ENCODE measurements at regions not wholly inside any gene's neighbourhood (a gene's known extent, or its start where the extent isn't known, plus 50 kb on each side); places are given as distances from the start of the nearest gene placed in this dataset.

DNA sequence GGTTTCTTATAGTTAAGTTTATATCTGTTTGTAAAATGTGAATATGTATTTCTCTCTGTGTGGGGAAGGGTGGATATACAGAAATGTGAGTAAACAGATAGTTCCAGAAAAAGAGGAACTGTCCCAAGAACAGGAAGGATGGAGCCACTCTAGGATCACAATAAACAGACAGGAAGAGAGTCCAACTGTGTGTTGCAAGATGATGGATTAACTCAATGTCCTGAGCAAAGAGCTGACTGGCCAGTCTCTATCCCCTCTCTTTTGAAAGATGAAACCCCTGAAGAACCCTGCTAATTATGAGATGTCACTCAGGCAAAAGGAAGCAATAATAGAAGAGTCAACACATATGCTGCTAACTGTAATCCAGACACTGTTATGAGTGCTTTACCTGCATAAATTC lies 202.7 kb downstream of the SEMA6A start:
- peak overlapping the region in 1 of 2 donors; percentile 55 for H3K27ac ChIP-seq (ENCODE audit: low read depth in 1 of 2, low read length in 2 of 2)
- H3K4me3 ChIP-seq (ENCODE audit: low read depth in 1 of 3, low read length in 3 of 3): no peak overlapping the region
- DNase-seq (ENCODE audit: low spot score): no peak
- no peaks in the 10 kb centered on the region for H3K36me3 ChIP-seq (ENCODE audit: control insufficient read depth in 4 of 4, insufficient read depth in 3 of 4, low read depth in 1 of 4, low read length in 3 of 4)
- TF ChIP-seq RAD21 (IDR thresholded peaks at IDR 0.05) (peak; percentile 15 to 34), NR2F2 (IDR thresholded peaks at IDR 0.05) (peak; percentile 46), TAF1 (conservative IDR thresholded peaks at IDR 0.05) (no peak), YY1 (IDR thresholded peaks at IDR 0.05) (no peak), FOXA2 (IDR thresholded peaks at IDR 0.05) (no peak)
- H3K9ac ChIP-seq (ENCODE audit: low read depth in 1 of 2, low read length in 2 of 2): no peak overlapping the region
- peaks cover 0 to 11% (median 5%) of the 10 kb centered on the region in 4 donors for H3K4me1 ChIP-seq (ENCODE audit: control insufficient read depth in 4 of 4, insufficient read depth in 4 of 4, low read length in 3 of 4)
- H3K27me3 ChIP-seq (ENCODE audit: control insufficient read depth in 4 of 4, insufficient read depth in 4 of 4, low read length in 3 of 4): no peaks in the 10 kb centered on the region
- H3K9me3 ChIP-seq (ENCODE audit: control insufficient read depth in 4 of 4, low read length in 3 of 4): no peaks in the 10 kb centered on the region

DNA sequence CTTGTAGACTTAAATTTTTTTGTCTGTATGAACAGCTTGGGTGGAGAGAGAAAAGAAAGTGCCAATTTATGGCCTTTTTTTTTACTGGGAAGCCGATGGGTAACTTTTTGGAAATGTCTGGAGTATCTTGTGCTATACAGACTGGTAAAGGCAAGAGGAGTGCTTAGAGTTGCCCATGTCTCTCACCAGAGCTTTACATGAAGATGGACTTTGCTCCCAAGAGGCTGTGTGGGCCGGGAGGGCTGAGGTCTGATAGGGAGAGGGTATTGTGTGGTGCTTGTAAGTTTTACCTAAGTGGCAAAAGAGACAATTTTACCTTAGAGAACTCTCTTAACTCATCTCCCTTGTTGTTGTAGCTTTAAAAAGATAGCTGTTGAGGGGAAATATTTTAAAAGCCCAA lies 203.2 kb downstream of the SEMA6A start:
- Histone ChIP-seq H3K27ac (ENCODE audit: low read depth in 1 of 2, low read length in 2 of 2) (peak overlapping the region; percentile 26 to 55), H3K9ac (ENCODE audit: low read depth in 1 of 2, low read length in 2 of 2) (no peak overlapping the region)

DNA sequence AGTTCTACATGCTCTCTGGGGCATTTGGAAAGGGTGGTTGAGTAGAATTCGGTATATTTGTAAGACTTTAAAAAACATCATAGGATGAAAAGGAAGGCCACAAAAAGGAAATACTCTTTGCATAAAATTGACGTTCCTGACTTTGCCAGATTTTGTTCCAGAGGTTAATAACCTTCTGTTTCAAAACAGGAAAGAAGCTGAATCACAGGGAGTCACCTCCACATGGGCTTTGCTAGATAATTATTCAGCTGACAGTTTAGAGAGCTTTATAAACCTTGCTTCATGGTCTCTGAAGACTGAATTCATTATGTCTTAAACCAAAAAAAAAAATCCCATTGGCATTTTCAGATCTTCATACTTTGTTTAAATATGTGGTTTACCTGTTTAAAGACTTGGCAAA lies 203.7 kb downstream of the SEMA6A start:
- TF ChIP-seq, protein P1, sequence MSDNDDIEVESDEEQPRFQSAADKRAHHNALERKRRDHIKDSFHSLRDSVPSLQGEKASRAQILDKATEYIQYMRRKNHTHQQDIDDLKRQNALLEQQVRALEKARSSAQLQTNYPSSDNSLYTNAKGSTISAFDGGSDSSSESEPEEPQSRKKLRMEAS (IDR thresholded peaks at IDR 0.05): peak; percentile 64
- TF ChIP-seq, protein P2, sequence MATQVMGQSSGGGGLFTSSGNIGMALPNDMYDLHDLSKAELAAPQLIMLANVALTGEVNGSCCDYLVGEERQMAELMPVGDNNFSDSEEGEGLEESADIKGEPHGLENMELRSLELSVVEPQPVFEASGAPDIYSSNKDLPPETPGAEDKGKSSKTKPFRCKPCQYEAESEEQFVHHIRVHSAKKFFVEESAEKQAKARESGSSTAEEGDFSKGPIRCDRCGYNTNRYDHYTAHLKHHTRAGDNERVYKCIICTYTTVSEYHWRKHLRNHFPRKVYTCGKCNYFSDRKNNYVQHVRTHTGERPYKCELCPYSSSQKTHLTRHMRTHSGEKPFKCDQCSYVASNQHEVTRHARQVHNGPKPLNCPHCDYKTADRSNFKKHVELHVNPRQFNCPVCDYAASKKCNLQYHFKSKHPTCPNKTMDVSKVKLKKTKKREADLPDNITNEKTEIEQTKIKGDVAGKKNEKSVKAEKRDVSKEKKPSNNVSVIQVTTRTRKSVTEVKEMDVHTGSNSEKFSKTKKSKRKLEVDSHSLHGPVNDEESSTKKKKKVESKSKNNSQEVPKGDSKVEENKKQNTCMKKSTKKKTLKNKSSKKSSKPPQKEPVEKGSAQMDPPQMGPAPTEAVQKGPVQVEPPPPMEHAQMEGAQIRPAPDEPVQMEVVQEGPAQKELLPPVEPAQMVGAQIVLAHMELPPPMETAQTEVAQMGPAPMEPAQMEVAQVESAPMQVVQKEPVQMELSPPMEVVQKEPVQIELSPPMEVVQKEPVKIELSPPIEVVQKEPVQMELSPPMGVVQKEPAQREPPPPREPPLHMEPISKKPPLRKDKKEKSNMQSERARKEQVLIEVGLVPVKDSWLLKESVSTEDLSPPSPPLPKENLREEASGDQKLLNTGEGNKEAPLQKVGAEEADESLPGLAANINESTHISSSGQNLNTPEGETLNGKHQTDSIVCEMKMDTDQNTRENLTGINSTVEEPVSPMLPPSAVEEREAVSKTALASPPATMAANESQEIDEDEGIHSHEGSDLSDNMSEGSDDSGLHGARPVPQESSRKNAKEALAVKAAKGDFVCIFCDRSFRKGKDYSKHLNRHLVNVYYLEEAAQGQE (IDR thresholded peaks at IDR 0.05): no peak
- TF ChIP-seq, protein P3, sequence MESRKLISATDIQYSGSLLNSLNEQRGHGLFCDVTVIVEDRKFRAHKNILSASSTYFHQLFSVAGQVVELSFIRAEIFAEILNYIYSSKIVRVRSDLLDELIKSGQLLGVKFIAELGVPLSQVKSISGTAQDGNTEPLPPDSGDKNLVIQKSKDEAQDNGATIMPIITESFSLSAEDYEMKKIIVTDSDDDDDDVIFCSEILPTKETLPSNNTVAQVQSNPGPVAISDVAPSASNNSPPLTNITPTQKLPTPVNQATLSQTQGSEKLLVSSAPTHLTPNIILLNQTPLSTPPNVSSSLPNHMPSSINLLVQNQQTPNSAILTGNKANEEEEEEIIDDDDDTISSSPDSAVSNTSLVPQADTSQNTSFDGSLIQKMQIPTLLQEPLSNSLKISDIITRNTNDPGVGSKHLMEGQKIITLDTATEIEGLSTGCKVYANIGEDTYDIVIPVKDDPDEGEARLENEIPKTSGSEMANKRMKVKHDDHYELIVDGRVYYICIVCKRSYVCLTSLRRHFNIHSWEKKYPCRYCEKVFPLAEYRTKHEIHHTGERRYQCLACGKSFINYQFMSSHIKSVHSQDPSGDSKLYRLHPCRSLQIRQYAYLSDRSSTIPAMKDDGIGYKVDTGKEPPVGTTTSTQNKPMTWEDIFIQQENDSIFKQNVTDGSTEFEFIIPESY (IDR thresholded peaks at IDR 0.05): no peak
- TF ChIP-seq NR2F2 (IDR thresholded peaks at IDR 0.05) (peak; percentile 81), FOXA2 (IDR thresholded peaks at IDR 0.05) (no peak), FOXA1 (IDR thresholded peaks at IDR 0.05) (no peak), RAD21 (IDR thresholded peaks at IDR 0.05) (peak; percentile 47 to 53), GABPA (IDR thresholded peaks at IDR 0.05 in 1 of 2, conservative IDR thresholded peaks at IDR 0.05 in 1 of 2) (no peak), EGR1 (IDR thresholded peaks at IDR 0.05; ENCODE audit: low read depth in 2 of 2) (no peak), HNF4G (IDR thresholded peaks at IDR 0.05) (no peak), JUND (IDR thresholded peaks at IDR 0.05) (peak in 1 of 2 donors; percentile 51), TAF1 (conservative IDR thresholded peaks at IDR 0.05) (no peak), SP1 (IDR thresholded peaks at IDR 0.05) (peak; percentile 21), YY1 (IDR thresholded peaks at IDR 0.05) (no peak), HNF4A (conservative IDR thresholded peaks at IDR 0.05) (peak in 1 of 2 donors; percentile 28), RXRA (IDR thresholded peaks at IDR 0.05) (peak; percentile 84)
- TF ChIP-seq, protein P4, sequence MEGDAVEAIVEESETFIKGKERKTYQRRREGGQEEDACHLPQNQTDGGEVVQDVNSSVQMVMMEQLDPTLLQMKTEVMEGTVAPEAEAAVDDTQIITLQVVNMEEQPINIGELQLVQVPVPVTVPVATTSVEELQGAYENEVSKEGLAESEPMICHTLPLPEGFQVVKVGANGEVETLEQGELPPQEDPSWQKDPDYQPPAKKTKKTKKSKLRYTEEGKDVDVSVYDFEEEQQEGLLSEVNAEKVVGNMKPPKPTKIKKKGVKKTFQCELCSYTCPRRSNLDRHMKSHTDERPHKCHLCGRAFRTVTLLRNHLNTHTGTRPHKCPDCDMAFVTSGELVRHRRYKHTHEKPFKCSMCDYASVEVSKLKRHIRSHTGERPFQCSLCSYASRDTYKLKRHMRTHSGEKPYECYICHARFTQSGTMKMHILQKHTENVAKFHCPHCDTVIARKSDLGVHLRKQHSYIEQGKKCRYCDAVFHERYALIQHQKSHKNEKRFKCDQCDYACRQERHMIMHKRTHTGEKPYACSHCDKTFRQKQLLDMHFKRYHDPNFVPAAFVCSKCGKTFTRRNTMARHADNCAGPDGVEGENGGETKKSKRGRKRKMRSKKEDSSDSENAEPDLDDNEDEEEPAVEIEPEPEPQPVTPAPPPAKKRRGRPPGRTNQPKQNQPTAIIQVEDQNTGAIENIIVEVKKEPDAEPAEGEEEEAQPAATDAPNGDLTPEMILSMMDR (IDR thresholded peaks at IDR 0.05; ENCODE audit: low read depth, low read length, missing input control): no peak
- TF ChIP-seq, protein P5, sequence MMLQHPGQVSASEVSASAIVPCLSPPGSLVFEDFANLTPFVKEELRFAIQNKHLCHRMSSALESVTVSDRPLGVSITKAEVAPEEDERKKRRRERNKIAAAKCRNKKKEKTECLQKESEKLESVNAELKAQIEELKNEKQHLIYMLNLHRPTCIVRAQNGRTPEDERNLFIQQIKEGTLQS (IDR thresholded peaks at IDR 0.05): no peak
- H3K27me3 ChIP-seq (ENCODE audit: control insufficient read depth in 4 of 4, insufficient read depth in 4 of 4, low read length in 3 of 4): no peaks in the 10 kb centered on the region
- WGBS: 12% methylated on average over 2 of the region's 2 CpGs
- H3K4me1 ChIP-seq (ENCODE audit: control insufficient read depth in 4 of 4, insufficient read depth in 4 of 4, low read length in 3 of 4): peaks cover 0 to 11% (median 5%) of the 10 kb centered on the region in 4 donors
- H3K4me3 ChIP-seq (ENCODE audit: low read depth in 1 of 3, low read length in 3 of 3): no peak overlapping the region
- no peaks in the 10 kb centered on the region for H3K9me3 ChIP-seq (ENCODE audit: control insufficient read depth in 4 of 4, low read length in 3 of 4)
- H3K27ac ChIP-seq (ENCODE audit: low read depth in 1 of 2, low read length in 2 of 2): peak overlapping the region; percentile 26 to 55
- no peak for DNase-seq (ENCODE audit: low spot score)
- H3K36me3 ChIP-seq (ENCODE audit: control insufficient read depth in 4 of 4, insufficient read depth in 3 of 4, low read depth in 1 of 4, low read length in 3 of 4): no peaks in the 10 kb centered on the region
- no peak overlapping the region for H3K9ac ChIP-seq (ENCODE audit: low read depth in 1 of 2, low read length in 2 of 2)

More for the DNA sequence above, 203.2 kb downstream of the SEMA6A start:
- no peaks in the 10 kb centered on the region for H3K36me3 ChIP-seq (ENCODE audit: control insufficient read depth in 4 of 4, insufficient read depth in 3 of 4, low read depth in 1 of 4, low read length in 3 of 4)
- DNase-seq (ENCODE audit: low spot score): no peak
- no peaks in the 10 kb centered on the region for H3K9me3 ChIP-seq (ENCODE audit: control insufficient read depth in 4 of 4, low read length in 3 of 4)
- H3K27me3 ChIP-seq (ENCODE audit: control insufficient read depth in 4 of 4, insufficient read depth in 4 of 4, low read length in 3 of 4): no peaks in the 10 kb centered on the region
- peaks cover 0 to 11% (median 5%) of the 10 kb centered on the region in 4 donors for H3K4me1 ChIP-seq (ENCODE audit: control insufficient read depth in 4 of 4, insufficient read depth in 4 of 4, low read length in 3 of 4)
- TF ChIP-seq GABPA (IDR thresholded peaks at IDR 0.05 in 1 of 2, conservative IDR thresholded peaks at IDR 0.05 in 1 of 2): no peak
- TF ChIP-seq HNF4A (conservative IDR thresholded peaks at IDR 0.05): peak; percentile 43 to 57
- peak; percentile 19 for TF ChIP-seq HNF4G (IDR thresholded peaks at IDR 0.05)
- TF ChIP-seq FOXA1 (IDR thresholded peaks at IDR 0.05): no peak
- no peak for TF ChIP-seq JUND (IDR thresholded peaks at IDR 0.05)
- TF ChIP-seq, protein P1 (IDR thresholded peaks at IDR 0.05): no peak
- TF ChIP-seq, protein P5 (IDR thresholded peaks at IDR 0.05): no peak
- H3K4me3 ChIP-seq (ENCODE audit: low read depth in 1 of 3, low read length in 3 of 3): no peak overlapping the region
- WGBS: 42% methylated on average over 2 of the region's 2 CpGs
